ENCODE measurements at regions not wholly inside any gene's neighbourhood (a gene's known extent, or its start where the extent isn't known, plus 50 kb on each side); places are given as distances from the start of the nearest gene placed in this dataset.

DNA sequence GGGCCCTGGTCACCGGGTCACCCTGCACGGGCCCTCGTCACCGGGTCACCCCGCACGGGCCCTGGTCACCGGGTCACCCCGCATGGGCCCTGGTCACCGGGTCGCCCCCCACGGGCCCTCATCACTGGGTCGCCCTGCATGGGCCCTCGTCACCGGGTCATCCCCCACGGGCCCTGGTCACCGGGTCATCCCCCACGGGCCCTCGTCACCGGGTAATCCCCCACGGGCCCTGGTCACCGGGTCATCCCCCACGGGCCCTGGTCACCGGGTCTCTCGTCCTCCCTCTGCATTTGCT lies 77.6 kb downstream of the RIPK4 start:
- H3K4me3 ChIP-seq (replicated peaks in 1 of 3; ENCODE audit: insufficient read depth in 1 of 3, low read depth in 2 of 3, low read length in 3 of 3): no peak overlapping the region
- FAIRE-seq (no peak), DNase-seq (ENCODE audit: low spot score) (no peak), ATAC-seq (no peak)
- H3K9ac ChIP-seq (ENCODE audit: insufficient read depth, low read depth, low read length): no peak overlapping the region
- H3K4me2 ChIP-seq (ENCODE audit: low read depth, low read length): no peak overlapping the region
- 78% methylated on average over 7 of the region's 24 CpGs for WGBS (ENCODE audit: low lambda C conversion rate)
- no peak for TF ChIP-seq ZNF878 (CRISPR knock-in tag; IDR thresholded peaks at IDR 0.05)
- TF ChIP-seq, protein P1, sequence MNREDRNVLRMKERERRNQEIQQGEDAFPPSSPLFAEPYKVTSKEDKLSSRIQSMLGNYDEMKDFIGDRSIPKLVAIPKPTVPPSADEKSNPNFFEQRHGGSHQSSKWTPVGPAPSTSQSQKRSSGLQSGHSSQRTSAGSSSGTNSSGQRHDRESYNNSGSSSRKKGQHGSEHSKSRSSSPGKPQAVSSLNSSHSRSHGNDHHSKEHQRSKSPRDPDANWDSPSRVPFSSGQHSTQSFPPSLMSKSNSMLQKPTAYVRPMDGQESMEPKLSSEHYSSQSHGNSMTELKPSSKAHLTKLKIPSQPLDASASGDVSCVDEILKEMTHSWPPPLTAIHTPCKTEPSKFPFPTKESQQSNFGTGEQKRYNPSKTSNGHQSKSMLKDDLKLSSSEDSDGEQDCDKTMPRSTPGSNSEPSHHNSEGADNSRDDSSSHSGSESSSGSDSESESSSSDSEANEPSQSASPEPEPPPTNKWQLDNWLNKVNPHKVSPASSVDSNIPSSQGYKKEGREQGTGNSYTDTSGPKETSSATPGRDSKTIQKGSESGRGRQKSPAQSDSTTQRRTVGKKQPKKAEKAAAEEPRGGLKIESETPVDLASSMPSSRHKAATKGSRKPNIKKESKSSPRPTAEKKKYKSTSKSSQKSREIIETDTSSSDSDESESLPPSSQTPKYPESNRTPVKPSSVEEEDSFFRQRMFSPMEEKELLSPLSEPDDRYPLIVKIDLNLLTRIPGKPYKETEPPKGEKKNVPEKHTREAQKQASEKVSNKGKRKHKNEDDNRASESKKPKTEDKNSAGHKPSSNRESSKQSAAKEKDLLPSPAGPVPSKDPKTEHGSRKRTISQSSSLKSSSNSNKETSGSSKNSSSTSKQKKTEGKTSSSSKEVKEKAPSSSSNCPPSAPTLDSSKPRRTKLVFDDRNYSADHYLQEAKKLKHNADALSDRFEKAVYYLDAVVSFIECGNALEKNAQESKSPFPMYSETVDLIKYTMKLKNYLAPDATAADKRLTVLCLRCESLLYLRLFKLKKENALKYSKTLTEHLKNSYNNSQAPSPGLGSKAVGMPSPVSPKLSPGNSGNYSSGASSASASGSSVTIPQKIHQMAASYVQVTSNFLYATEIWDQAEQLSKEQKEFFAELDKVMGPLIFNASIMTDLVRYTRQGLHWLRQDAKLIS (CRISPR knock-in tag; IDR thresholded peaks at IDR 0.05): no peak
- TF ChIP-seq THYN1 (CRISPR knock-in tag; IDR thresholded peaks at IDR 0.05; ENCODE audit: borderline replicate concordance, low read depth): no peak
- TF ChIP-seq ZNF549 (CRISPR knock-in tag; IDR thresholded peaks at IDR 0.05): no peak
- TF ChIP-seq BORCS8-MEF2B (CRISPR knock-in tag; IDR thresholded peaks at IDR 0.05): no peak
- TF ChIP-seq, protein P2, sequence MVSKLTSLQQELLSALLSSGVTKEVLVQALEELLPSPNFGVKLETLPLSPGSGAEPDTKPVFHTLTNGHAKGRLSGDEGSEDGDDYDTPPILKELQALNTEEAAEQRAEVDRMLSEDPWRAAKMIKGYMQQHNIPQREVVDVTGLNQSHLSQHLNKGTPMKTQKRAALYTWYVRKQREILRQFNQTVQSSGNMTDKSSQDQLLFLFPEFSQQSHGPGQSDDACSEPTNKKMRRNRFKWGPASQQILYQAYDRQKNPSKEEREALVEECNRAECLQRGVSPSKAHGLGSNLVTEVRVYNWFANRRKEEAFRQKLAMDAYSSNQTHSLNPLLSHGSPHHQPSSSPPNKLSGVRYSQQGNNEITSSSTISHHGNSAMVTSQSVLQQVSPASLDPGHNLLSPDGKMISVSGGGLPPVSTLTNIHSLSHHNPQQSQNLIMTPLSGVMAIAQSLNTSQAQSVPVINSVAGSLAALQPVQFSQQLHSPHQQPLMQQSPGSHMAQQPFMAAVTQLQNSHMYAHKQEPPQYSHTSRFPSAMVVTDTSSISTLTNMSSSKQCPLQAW (CRISPR knock-in tag; IDR thresholded peaks at IDR 0.05): no peak
- TF ChIP-seq ZSCAN9 (CRISPR knock-in tag; IDR thresholded peaks at IDR 0.05; ENCODE audit: borderline replicate concordance): no peak
- no peak for TF ChIP-seq ZNF431 (CRISPR knock-in tag; IDR thresholded peaks at IDR 0.05; ENCODE audit: borderline replicate concordance, low read depth)
- no peak for TF ChIP-seq CEBPG (CRISPR knock-in tag; IDR thresholded peaks at IDR 0.05)
- TF ChIP-seq SCMH1 (CRISPR knock-in tag; IDR thresholded peaks at IDR 0.05; ENCODE audit: borderline replicate concordance): no peak
- no peak for TF ChIP-seq SMAD9 (CRISPR knock-in tag; IDR thresholded peaks at IDR 0.05)
- TF ChIP-seq HOXA3 (CRISPR knock-in tag; IDR thresholded peaks at IDR 0.05): no peak
- no peak for TF ChIP-seq SMAD3 (CRISPR knock-in tag; IDR thresholded peaks at IDR 0.05)
- TF ChIP-seq TSC22D2 (CRISPR knock-in tag; IDR thresholded peaks at IDR 0.05; ENCODE audit: borderline replicate concordance): no peak
- TF ChIP-seq, protein P3, sequence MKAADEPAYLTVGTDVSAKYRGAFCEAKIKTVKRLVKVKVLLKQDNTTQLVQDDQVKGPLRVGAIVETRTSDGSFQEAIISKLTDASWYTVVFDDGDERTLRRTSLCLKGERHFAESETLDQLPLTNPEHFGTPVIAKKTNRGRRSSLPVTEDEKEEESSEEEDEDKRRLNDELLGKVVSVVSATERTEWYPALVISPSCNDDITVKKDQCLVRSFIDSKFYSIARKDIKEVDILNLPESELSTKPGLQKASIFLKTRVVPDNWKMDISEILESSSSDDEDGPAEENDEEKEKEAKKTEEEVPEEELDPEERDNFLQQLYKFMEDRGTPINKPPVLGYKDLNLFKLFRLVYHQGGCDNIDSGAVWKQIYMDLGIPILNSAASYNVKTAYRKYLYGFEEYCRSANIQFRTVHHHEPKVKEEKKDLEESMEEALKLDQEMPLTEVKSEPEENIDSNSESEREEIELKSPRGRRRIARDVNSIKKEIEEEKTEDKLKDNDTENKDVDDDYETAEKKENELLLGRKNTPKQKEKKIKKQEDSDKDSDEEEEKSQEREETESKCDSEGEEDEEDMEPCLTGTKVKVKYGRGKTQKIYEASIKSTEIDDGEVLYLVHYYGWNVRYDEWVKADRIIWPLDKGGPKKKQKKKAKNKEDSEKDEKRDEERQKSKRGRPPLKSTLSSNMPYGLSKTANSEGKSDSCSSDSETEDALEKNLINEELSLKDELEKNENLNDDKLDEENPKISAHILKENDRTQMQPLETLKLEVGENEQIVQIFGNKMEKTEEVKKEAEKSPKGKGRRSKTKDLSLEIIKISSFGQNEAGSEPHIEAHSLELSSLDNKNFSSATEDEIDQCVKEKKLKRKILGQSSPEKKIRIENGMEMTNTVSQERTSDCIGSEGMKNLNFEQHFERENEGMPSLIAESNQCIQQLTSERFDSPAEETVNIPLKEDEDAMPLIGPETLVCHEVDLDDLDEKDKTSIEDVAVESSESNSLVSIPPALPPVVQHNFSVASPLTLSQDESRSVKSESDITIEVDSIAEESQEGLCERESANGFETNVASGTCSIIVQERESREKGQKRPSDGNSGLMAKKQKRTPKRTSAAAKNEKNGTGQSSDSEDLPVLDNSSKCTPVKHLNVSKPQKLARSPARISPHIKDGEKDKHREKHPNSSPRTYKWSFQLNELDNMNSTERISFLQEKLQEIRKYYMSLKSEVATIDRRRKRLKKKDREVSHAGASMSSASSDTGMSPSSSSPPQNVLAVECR (CRISPR knock-in tag; IDR thresholded peaks at IDR 0.05; ENCODE audit: borderline replicate concordance): no peak
- no peak for TF ChIP-seq NCOA1 (CRISPR knock-in tag; IDR thresholded peaks at IDR 0.05)
- no peak for TF ChIP-seq GABPA (IDR thresholded peaks at IDR 0.05; ENCODE audit: low read depth, low read length)
- TF ChIP-seq GABPA (CRISPR knock-in tag; IDR thresholded peaks at IDR 0.05; ENCODE audit: low read depth): no peak
- H3K79me2 ChIP-seq (ENCODE audit: insufficient read depth, low read length): no peaks in the 10 kb centered on the region
- BruUV-seq (replicated peaks): no TSS peak
- H3K27ac ChIP-seq (ENCODE audit: extremely low read length, insufficient read depth, low read length): no peak overlapping the region
- in situ Hi-C loops (cut with HindIII; ENCODE audit: extremely low pct_ligation_motif_present, low pct_unique_long_range_greater_than_20kb): no loop called here
- CTCF ChIA-PET (ENCODE audit: low intra/inter-chr PET ratio, low total read pairs): no interaction called here
- no peak overlapping the region for H2AFZ ChIP-seq (ENCODE audit: low read length)
- POLR2A ChIA-PET: interaction anchor here (1.0 kb wide), 1 partner anchor 26 kb away, joined by 3 read pairs; no protein-coding TSS in a partner anchor
- H3K27me3 ChIP-seq (ENCODE audit: control insufficient read depth in 1 of 2, insufficient read depth in 2 of 2, low read length in 2 of 2): peaks cover 3 to 19% of the 10 kb centered on the region in 2 experiments; a peak in 4 of 5 replicates
- H3K9me3 ChIP-seq (ENCODE audit: low read length): no peaks in the 10 kb centered on the region
- H3K4me1 ChIP-seq (ENCODE audit: insufficient read depth, low read length): peaks cover 48% of the 10 kb centered on the region
- H3K36me3 ChIP-seq (replicated peaks in 1 of 2; ENCODE audit: control insufficient read depth in 1 of 2, insufficient read depth in 2 of 2, low read length in 2 of 2): no peaks in the 10 kb centered on the region
- no peaks in the 10 kb centered on the region for H4K20me1 ChIP-seq (ENCODE audit: insufficient read depth, low read length)
- intact Hi-C loops (cut with micrococcal nuclease; ENCODE audit: unreplicated experiment): no loop called here

All from HepG2 (cell line).